Stimulated activated CD8-positive, alpha-beta memory T cell treated with anti-CD3 and anti-CD28 coated beads, Interleukin-12 subunit alpha, Interleukin-12 subunit beta, amount 100 ng/mL, for 24 hours (primary cell): ENCODE measurements at regions not wholly inside any gene's neighbourhood (a gene's known extent, or its start where the extent isn't known, plus 50 kb on each side); places are given as distances from the start of the nearest gene placed in this dataset.

Experiments used
- DNase-seq: peaks from one replicate; pipeline ENCODE4 v3.0.0-alpha.2; 2020; ENCODE audit errors: extremely low read depth

GRCh38 chr3:124177071-124177470, 185.1 kb upstream of the ROPN1 start:
- no peak for DNase-seq

GRCh38 chr3:124178531-124178930, 186.6 kb upstream of the ROPN1 start:
- no peak for DNase-seq

- no peak for DNase-seq
These were observed 208.5 kb upstream of the ROPN1 start for GRCh38 chr3:124200407-124200806.

- no peak for DNase-seq
These were observed 209.3 kb upstream of the ROPN1 start for GRCh38 chr3:124201226-124201625.

GRCh38 chr3:124201786-124202185, 209.9 kb upstream of the ROPN1 start:
- no peak for DNase-seq

GRCh38 chr3:124202754-124203153, 210.8 kb upstream of the ROPN1 start:
- no peak for DNase-seq

GRCh38 chr3:124203292-124203691, 211.4 kb upstream of the ROPN1 start:
- DNase-seq: no peak

GRCh38 chr3:124206225-124207055, 214.5 kb upstream of the ROPN1 start:
- DNase-seq: no peak

- no peak for DNase-seq
These were observed 215.2 kb upstream of the ROPN1 start for GRCh38 chr3:124207077-124207476.

- DNase-seq: no peak
These were observed 216.1 kb upstream of the ROPN1 start for GRCh38 chr3:124207873-124208485.

GRCh38 chr3:124209426-124209825, 217.5 kb upstream of the ROPN1 start:
- DNase-seq: no peak

- no peak for DNase-seq
These were observed 219.0 kb upstream of the ROPN1 start for GRCh38 chr3:124210899-124211298.

- no peak for DNase-seq
These were observed 221.7 kb upstream of the ROPN1 start for GRCh38 chr3:124213641-124214040.

GRCh38 chr3:124217542-124217941, 225.6 kb upstream of the ROPN1 start:
- DNase-seq: no peak

GRCh38 chr3:124221422-124221821, 229.5 kb upstream of the ROPN1 start:
- DNase-seq: no peak

- DNase-seq: no peak
These were observed 231.9 kb upstream of the ROPN1 start for GRCh38 chr3:124223853-124224252.

- DNase-seq: no peak
These were observed 235.3 kb upstream of the ROPN1 start for GRCh38 chr3:124227150-124227630.

- DNase-seq: no peak
These were observed 237.5 kb upstream of the ROPN1 start for GRCh38 chr3:124229420-124229819.

- no peak for DNase-seq
These were observed 237.9 kb upstream of the ROPN1 start for GRCh38 chr3:124229836-124230235.

- no peak for DNase-seq
These were observed 238.5 kb upstream of the ROPN1 start for GRCh38 chr3:124230432-124230831.

- DNase-seq: no peak
These were observed 239.1 kb upstream of the ROPN1 start for GRCh38 chr3:124230998-124231397.

GRCh38 chr3:124234852-124235252, 242.9 kb upstream of the ROPN1 start:
- DNase-seq: no peak

- DNase-seq: no peak
These were observed 243.5 kb upstream of the ROPN1 start for GRCh38 chr3:124235446-124235845.
